Daoy (cell line): ENCODE measurements at regions not wholly inside any gene's neighbourhood (a gene's known extent, or its start where the extent isn't known, plus 50 kb on each side); places are given as distances from the start of the nearest gene placed in this dataset.
"Not testable (repeated sequence)": the region's sequence is repeated elsewhere in the genome, so short reads cannot be mapped to it uniquely, and the experiment has no call there.

Source experiments
- DNase-seq: peaks from one replicate; pipeline ENCODE4 v3.0.0-alpha.2; 2015; ENCODE audit warnings: low read depth

- no peak for DNase-seq
Measured at GRCh38 chr14:87815121-87815520, 177.9 kb downstream of the GALC start.

DNA sequence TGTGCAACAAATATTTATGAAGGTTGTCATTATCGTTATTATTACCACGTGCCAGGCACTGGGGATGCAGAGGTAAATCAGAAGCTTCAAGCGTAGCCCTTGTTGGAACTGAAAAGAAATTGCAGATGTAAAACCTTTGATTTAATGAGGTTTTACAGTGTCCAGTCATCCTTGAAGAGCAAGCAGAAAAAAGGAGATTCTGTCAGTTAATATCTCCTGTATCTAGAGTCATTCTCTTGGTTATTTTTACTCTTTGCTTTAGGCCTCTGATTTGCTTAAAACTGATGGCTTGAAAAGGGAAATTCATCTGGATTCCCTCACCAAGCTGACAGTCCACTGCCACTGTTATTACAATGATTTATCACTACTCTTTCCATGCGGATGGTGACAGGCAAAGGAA lies 179.3 kb downstream of the GALC start:
- DNase-seq: no peak

DNA sequence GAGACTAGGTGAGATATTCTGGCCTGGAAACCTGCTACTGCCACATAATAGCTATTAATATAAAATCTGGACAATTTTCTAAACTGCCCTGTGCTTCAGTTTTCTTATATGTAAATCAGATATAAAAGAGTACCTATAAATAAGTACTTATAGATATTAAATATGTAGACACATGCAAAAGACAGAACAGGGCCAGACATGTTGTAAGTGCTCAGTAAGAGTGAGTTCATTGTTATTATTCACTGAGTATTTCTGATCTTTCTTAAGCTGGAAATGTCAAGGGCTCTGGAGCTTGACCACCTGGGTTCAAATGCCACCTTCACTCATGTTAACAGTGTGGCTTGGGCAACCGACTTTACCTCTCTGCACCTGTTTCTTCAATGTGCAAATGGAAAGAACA lies 179.8 kb downstream of the GALC start:
- DNase-seq: no peak

- no peak for DNase-seq
Measured at GRCh38 chr14:87811246-87811645, 181.7 kb downstream of the GALC start.

DNA sequence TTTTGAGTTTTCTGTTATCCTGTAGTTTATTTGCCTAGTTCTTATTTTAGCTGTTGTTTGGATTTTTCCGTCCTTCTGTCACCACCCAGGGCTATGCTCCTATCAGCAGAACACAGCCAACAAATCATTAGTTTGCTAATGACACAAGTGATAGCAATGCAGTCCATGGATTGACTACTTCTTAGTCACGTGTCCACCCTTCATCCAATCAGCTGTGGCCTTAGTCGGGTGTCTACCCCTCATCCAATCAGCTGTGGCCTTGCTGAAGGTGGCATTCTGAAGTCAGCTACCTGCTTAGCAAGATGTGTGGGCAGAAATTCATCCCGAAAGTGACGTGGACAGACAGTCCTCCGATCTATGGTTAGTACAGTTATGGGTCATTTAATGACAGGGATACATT lies 182.3 kb downstream of the GALC start:
- peak; percentile 5 for DNase-seq

- DNase-seq: no peak
Measured at GRCh38 chr14:87809261-87809660, 183.7 kb downstream of the GALC start.

- DNase-seq: peak; percentile 32
Measured at GRCh38 chr14:87805315-87805723, 187.7 kb downstream of the GALC start.

GRCh38 chr14:87800216-87800615 lies 192.8 kb downstream of the GALC start:
- DNase-seq: no peak

DNA sequence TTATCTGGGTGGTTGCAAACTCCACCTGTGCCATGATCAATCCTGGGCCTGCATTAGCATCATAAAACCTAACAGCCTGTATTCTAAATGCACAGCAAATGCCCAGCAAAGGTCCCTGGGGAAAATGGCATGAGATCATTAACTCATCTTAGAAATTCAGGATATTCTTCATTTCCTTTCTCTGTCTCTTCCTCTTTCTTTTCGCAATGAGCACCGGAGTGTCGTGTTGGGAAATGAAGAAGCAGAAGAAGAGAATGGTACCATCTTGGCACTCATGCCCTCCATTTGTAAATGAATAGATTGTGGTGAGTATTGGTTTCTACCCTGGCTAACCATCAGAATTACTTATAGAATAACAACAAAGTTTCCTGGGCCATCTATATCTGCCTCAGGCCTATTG lies 193.6 kb downstream of the GALC start:
- no peak for DNase-seq

DNA sequence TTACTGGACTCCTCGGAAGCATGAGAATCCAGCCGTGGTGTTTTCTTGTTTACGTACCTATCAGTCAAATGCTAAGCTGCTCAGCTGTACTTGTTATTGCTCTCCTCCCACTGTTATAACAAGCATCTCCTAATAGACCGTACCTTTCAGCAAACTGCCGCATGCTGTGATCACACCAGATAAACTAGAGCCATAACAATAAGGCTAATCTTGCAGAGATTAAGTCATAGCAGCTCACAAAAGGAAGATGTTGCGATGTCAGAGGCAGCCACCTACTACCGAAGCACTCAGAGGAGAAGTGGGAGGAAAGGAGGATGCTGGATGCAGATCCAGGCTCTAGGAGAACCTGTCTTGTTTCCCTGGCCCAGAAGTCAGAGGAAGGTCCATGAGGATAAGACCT lies 196.0 kb downstream of the GALC start:
- DNase-seq: no peak

DNA sequence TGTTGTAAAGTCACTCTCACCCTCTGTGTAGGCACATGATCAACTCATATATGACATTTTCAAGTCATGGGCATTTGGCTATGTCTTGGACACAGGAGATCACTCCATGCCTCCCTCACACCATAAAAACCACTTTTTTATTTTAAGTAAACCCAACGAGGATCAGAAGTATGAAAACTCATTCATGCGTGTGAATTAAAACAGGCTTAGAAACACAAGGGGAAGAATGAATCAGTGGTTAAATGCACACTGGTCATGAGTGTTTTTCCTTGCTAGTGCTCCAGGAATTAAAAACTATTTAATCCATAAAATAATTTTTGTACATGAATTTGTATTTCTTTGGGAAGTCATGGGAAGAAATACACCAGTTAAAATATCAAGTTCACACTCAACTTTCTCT lies 198.4 kb downstream of the GALC start:
- no peak for DNase-seq

DNA sequence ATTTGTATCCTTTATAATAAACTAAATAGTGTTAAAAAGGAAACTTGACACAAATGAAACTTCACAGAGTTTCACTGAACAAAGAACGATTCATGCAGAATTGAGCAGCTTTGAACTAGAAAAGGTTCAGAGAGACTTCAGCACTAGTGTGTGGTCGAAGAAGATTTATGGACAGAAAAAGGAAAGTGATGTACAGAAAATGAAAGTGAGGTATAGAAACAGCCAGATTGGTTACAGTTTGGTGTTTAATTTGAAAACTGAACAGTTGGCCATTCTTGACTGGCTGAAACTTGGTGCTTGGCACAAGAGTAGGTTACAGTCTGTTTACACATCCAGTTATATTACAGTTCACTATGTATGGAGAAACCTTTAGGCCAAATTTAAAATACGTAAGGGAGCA lies 207.1 kb downstream of the GALC start:
- no peak for DNase-seq

DNA sequence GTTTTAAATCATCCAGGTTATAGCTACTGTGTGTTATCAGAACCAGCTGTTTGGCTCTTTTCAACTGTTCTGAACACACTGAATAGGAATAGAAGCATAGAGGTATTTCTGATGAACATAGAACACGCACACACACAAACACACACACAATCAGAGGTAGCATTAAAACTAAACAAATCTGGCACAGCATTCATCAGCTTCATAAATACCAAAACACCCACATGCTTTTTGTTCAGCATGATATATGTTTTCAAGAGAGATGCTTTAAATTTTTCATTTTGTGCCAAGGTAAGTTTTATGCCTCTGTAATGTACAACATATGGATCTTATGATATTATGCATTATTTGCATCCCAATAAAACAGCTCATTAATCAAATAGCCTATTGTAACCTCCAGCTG lies 208.6 kb downstream of the GALC start:
- no peak for DNase-seq

GRCh38 chr14:87783071-87783470 lies 209.9 kb downstream of the GALC start:
- DNase-seq: no peak

DNA sequence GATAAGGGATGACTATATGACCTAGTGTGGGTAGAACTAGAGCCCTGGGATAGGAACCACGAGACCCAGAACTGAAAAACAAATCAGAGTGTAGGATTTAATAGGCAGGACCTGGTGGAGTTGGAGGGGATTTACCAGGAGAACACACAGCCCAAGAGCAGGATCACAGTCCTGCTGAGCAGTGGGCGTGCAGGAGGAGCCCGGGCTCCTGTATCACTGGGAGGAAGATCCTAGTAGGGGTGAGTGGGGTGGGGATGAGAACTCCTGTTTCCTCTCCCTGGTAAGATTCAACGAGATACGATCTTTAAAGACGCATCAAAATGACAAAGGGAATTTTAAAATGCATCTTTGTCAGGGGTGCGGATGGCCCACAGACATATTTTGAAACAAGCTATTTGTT lies 220.1 kb downstream of the GALC start:
- no peak for DNase-seq

- DNase-seq: no peak
Measured at GRCh38 chr14:87767567-87767901, 225.4 kb downstream of the GALC start.

DNA sequence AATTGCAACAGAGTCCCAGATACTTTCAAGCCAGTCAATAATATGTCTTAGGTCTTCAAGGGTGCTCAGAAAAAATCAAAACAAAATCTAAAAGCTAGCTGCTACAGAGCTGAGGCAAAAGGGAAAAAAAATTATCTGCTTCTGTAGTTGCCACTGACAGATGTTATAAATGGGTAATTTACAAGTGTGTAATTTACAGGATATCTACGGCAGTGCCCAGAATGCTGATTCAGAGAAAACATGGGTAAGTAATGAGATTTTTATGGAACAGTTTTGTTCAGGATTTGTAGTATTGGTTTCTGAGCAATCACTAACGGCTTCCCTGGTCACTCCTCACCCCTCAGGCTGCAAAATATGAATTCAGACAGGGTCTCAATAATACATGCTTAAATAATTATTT lies 234.1 kb downstream of the GALC start:
- DNase-seq: no peak

GRCh38 chr14:87756661-87757060 lies 236.3 kb downstream of the GALC start:
- DNase-seq: no peak

DNA sequence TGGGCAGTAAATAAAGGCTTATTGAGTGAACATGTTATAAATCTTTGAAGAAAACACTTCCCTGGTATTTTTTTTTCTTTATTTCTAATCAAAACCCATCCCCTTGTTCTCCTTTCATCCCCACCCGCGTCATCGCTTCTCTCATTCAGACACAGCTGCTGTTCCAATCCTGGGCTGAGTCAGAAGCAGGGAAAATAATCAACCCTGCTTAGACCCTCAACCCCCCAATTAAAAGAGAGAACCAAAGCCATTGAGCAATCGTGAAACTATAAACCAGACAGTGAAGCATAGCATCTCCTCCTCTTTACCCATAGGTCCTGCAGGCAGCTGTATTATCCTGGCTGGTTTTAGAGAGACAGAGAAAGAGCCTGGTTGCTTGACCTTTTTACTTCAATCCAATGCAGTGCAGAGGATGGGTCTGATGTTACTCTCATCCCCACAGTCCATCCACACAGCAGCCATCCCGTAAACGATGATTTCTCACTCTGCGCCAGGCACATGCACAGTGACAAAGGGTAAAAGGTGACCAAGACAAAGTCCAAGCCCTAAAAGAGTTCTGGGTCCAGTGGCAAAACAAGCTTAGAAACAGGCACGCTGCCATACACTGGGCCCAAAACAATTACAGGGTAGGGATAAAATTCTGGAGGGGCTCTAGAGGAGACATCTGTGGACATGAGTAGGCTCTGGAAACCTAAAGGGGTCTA lies 238.3 kb downstream of the GALC start:
- no peak for DNase-seq

DNA sequence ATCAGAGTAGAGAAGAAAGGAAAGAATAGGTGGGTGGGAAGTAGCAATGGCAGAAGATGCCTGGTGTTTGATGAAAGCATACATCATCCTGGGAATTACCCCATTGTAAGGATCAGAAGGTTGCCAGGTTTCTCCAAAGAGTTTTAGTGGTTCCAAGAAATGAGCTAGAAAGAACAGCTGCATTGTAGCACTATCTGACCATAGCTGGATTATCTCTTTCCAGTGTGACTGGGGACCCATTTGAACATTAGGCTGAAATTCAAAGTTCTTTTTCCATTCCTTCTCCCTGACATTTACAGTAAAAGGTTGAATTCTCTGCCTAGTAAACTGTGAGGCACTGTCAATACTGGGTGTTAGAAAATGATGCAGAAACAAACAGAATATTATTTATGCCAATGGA lies 244.4 kb downstream of the GALC start:
- no peak for DNase-seq

DNA sequence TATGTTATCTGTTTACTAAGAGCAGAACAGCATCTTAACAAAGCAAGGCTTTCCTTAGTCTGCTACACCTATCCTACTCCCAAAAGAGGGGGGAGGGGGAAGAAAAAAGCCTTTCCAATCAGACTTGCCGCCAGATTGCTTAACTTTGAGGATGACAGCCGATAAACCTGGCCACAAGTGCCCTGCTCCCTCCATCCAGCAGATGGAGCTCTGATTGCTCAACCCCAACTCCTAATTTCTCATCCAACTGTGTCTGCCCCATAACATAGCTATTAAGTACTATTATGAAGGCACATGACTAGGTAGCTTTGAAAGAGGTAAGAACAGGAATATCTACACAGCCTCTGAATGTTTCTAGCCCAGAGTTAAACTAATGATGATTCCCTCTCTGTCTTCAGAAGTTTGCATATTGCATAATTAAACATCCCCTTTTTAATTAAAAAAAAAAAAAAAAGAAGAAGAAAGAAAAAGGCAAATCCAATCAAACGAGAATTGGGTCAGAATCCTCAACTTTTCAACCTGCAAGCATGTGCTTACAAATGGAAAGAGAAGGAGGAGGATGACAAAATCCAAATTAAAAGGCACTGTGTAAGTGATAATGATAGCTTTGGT lies 247.4 kb downstream of the GALC start:
- peak; percentile 31 for DNase-seq

DNA sequence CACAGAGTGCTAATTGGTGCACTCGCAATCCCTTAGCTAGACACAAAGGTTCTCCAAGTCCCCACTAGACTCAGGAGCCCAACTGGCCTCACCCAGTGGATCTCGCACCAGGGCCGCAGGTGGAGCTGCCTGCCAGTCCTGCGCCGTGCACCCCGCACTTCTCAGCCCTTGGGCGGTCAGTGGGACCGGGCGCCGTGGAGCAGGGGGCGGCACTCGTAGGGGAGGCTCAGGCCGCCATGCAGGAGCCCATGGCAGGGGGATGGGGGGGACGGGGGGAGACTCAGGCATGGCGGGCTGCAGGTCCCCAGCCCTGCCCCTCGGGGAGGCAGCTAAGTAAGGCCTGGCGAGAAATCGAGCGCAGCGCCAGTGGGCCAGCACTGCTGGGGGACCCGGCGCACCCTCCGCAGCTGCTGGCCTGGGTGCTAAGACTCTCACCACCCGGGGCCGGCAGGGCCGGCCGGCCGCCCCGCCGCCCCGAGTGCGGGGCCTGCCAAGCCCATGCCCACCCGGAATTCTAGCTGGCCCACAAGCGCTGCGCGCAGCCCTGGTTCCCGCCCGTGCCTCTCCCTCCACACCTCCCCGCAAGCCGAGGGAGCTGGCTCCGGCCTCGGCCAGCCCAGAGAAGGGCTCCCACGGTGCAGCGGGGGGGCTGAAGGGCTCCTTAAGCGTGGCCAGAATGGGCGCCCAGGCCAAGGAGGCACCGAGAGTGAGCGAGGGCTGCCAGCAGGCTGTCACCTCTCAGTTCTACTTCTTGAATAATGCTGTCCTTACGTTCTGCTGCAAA lies 258.2 kb downstream of the GALC start:
- not testable (repeated sequence) for DNase-seq

DNA sequence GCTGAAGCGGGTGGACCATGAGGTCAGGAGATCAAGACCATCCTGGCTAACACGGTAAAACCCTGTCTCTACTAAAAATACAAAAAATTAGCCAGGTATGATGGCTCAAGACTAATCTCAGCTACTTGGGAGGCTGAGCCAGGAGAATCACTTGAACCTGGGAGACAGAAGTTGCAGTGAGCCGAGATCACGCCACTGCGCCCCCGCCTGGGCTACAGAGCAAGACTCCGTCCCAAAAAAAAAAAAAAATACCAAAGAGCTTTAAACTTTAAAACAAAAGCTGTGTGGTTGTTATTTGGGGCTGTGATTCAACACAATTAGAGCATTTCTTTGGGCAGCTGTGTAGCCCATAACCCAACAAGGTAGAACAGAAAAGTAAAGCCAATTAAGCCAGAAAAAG lies 259.9 kb downstream of the GALC start:
- DNase-seq: peak; percentile 29
